ENCODE measurements at regions not wholly inside any gene's neighbourhood (a gene's known extent, or its start where the extent isn't known, plus 50 kb on each side); places are given as distances from the start of the nearest gene placed in this dataset.

DNA sequence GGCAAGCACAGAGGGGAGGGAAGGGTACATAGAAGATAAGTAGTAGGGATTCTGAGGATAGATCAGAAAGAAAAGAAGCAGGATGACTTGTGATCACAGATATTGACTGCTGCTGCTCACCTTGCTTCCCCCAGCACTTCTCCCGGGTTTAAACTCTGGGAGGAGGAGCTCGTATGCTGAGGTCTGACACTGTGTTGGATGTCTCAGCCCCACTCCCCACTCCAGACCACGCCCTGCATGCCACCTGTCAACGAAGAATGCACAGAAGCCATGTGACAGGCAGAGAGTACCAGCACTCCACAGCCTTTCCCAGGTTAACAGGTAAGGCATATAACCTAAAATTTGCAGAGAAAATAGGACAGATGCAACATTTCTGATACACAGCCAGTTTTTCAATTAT is 388.9 kb downstream of the TNS3 start:
- TF ChIP-seq FOXP2 (optimal IDR thresholded peaks at IDR 0.05; ENCODE audit: borderline replicate concordance, extremely low read depth, extremely low read length, insufficient read depth) = no peak
- no peak for TF ChIP-seq POLR2AphosphoS5 (IDR thresholded peaks at IDR 0.05; ENCODE audit: low read depth, low read length)
- TF ChIP-seq, protein P1, sequence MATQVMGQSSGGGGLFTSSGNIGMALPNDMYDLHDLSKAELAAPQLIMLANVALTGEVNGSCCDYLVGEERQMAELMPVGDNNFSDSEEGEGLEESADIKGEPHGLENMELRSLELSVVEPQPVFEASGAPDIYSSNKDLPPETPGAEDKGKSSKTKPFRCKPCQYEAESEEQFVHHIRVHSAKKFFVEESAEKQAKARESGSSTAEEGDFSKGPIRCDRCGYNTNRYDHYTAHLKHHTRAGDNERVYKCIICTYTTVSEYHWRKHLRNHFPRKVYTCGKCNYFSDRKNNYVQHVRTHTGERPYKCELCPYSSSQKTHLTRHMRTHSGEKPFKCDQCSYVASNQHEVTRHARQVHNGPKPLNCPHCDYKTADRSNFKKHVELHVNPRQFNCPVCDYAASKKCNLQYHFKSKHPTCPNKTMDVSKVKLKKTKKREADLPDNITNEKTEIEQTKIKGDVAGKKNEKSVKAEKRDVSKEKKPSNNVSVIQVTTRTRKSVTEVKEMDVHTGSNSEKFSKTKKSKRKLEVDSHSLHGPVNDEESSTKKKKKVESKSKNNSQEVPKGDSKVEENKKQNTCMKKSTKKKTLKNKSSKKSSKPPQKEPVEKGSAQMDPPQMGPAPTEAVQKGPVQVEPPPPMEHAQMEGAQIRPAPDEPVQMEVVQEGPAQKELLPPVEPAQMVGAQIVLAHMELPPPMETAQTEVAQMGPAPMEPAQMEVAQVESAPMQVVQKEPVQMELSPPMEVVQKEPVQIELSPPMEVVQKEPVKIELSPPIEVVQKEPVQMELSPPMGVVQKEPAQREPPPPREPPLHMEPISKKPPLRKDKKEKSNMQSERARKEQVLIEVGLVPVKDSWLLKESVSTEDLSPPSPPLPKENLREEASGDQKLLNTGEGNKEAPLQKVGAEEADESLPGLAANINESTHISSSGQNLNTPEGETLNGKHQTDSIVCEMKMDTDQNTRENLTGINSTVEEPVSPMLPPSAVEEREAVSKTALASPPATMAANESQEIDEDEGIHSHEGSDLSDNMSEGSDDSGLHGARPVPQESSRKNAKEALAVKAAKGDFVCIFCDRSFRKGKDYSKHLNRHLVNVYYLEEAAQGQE (IDR thresholded peaks at IDR 0.05; ENCODE audit: insufficient read depth in 1 of 2, low read depth in 2 of 2, low read length in 2 of 2) = no peak
- TF ChIP-seq TAF1 (IDR thresholded peaks at IDR 0.05; ENCODE audit: borderline replicate concordance, insufficient read depth, low read length) = no peak
- no peak for TF ChIP-seq SIN3A (IDR thresholded peaks at IDR 0.05; ENCODE audit: borderline replicate concordance, insufficient read depth, low read length)

DNA sequence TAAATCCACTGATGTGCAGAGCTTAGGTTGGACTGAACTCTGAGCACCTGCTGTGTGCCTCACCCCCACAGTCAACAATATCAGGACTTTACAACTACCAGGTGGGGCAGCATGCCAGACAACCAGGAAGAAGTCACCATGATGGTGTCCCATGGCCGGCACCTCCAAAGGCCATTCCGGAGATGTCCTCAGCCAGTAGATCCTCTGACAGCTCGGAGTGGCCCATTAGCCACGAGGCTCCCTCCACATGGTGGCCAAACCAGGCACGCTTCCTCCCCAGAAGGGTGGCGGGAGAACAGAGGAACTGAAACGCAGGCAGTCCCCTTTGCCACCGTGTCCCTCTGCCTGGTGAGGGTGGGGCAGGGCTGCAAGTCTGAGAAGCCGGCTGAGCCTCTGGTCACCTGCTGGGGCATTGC is 390.0 kb downstream of the TNS3 start:
- no peak for TF ChIP-seq SIN3A (IDR thresholded peaks at IDR 0.05; ENCODE audit: borderline replicate concordance, insufficient read depth, low read length)
- no peak for TF ChIP-seq FOXP2 (optimal IDR thresholded peaks at IDR 0.05; ENCODE audit: borderline replicate concordance, extremely low read depth, extremely low read length, insufficient read depth)
- TF ChIP-seq, protein P1 (IDR thresholded peaks at IDR 0.05; ENCODE audit: insufficient read depth in 1 of 2, low read depth in 2 of 2, low read length in 2 of 2) = no peak
- TF ChIP-seq TAF1 (IDR thresholded peaks at IDR 0.05; ENCODE audit: borderline replicate concordance, insufficient read depth, low read length) = no peak
- TF ChIP-seq POLR2AphosphoS5 (IDR thresholded peaks at IDR 0.05; ENCODE audit: low read depth, low read length) = no peak

DNA sequence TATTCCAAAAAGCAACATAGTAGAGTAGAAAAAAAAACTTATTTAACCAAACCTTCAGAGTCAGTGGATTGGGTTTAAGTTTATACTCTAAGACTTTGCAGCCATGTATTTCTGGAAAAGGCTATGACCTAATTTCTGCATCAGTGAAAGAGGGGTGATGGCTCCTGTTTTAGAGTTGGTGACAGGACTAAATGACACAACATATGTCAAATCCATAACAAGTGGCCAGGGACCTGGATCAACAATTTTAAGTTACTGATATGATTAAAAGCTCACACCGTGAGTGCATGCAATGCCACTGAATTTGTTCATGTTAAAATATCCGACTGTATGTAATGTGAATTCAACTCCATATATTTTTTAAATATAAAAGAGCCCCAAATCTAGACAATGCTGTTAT is 390.6 kb downstream of the TNS3 start:
- TF ChIP-seq SIN3A (IDR thresholded peaks at IDR 0.05; ENCODE audit: borderline replicate concordance, insufficient read depth, low read length) = no peak
- TF ChIP-seq, protein P1 (IDR thresholded peaks at IDR 0.05; ENCODE audit: insufficient read depth in 1 of 2, low read depth in 2 of 2, low read length in 2 of 2) = no peak
- TF ChIP-seq FOXP2 (optimal IDR thresholded peaks at IDR 0.05; ENCODE audit: borderline replicate concordance, extremely low read depth, extremely low read length, insufficient read depth) = no peak
- TF ChIP-seq POLR2AphosphoS5 (IDR thresholded peaks at IDR 0.05; ENCODE audit: low read depth, low read length) = no peak
- no peak for TF ChIP-seq TAF1 (IDR thresholded peaks at IDR 0.05; ENCODE audit: borderline replicate concordance, insufficient read depth, low read length)

DNA sequence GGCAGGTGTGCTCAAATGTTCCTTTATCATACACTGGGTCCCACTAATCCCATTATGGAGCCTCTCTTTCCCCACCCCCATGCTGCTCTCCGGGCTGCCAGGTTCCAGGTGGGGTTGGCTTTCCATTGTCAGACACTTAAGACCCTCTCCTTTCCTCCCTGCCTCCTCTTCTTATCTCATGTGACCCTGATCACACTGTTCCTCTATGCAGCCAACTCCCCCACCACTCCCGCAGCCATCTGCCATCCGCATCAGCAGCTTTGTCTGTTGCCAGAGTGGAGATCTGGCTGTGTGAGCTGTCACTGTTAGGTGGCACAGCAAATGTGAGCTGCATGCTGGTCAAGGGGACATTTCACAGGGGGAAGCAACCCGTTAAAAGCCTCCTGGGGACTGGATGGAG is 391.4 kb downstream of the TNS3 start:
- TF ChIP-seq POLR2AphosphoS5 (IDR thresholded peaks at IDR 0.05; ENCODE audit: low read depth, low read length) (no peak), FOXP2 (optimal IDR thresholded peaks at IDR 0.05; ENCODE audit: borderline replicate concordance, extremely low read depth, extremely low read length, insufficient read depth) (no peak), TAF1 (IDR thresholded peaks at IDR 0.05; ENCODE audit: borderline replicate concordance, insufficient read depth, low read length) (no peak), SIN3A (IDR thresholded peaks at IDR 0.05; ENCODE audit: borderline replicate concordance, insufficient read depth, low read length) (no peak)
- TF ChIP-seq, protein P1 (IDR thresholded peaks at IDR 0.05; ENCODE audit: insufficient read depth in 1 of 2, low read depth in 2 of 2, low read length in 2 of 2) = no peak
